ENCODE measurements at regions not wholly inside any gene's neighbourhood (a gene's known extent, or its start where the extent isn't known, plus 50 kb on each side); places are given as distances from the start of the nearest gene placed in this dataset.
A peak's percentile ranks its signal among the peaks of the same experiment; 100 is the strongest.

GRCh38 chr1:163439471-163439870, 117.7 kb downstream of the NUF2 start:
- no peaks in the 10 kb centered on the region for H3K4me1 ChIP-seq
- peaks cover 26% of the 10 kb centered on the region for H3K27me3 ChIP-seq (ENCODE audit: low read depth)
- no peak overlapping the region for H3K27ac ChIP-seq (replicated peaks)
- no peaks in the 10 kb centered on the region for H3K9me3 ChIP-seq (replicated peaks)
- no peak overlapping the region for H3K4me3 ChIP-seq
- intact Hi-C loops (cut with micrococcal nuclease) = no loop called here
- no peaks in the 10 kb centered on the region for H3K36me3 ChIP-seq
- no peak for DNase-seq
- TF ChIP-seq CTCF (IDR thresholded peaks at IDR 0.05; ENCODE audit: borderline replicate concordance) = no peak

- H3K36me3 ChIP-seq = no peaks in the 10 kb centered on the region
- intact Hi-C loops (cut with micrococcal nuclease) = no loop called here
Observed at GRCh38 chr1:163440090-163440489, 118.3 kb downstream of the NUF2 start.

GRCh38 chr1:163442231-163442879, 120.6 kb downstream of the NUF2 start:
- Histone ChIP-seq H3K4me3 (no peak overlapping the region), H3K9me3 (replicated peaks) (no peaks in the 10 kb centered on the region), H3K27ac (replicated peaks) (no peak overlapping the region), H3K4me1 (no peaks in the 10 kb centered on the region), H3K36me3 (no peaks in the 10 kb centered on the region), H3K27me3 (ENCODE audit: low read depth) (peaks cover 26% of the 10 kb centered on the region)
- intact Hi-C loops (cut with micrococcal nuclease) = no loop called here
- DNase-seq = no peak
- no peak for TF ChIP-seq CTCF (IDR thresholded peaks at IDR 0.05; ENCODE audit: borderline replicate concordance)

More at GRCh38 chr1:163440090-163440489, 118.3 kb downstream of the NUF2 start:
- peaks cover 26% of the 10 kb centered on the region for H3K27me3 ChIP-seq (ENCODE audit: low read depth)
- H3K27ac ChIP-seq (replicated peaks) = no peak overlapping the region
- no peak for TF ChIP-seq CTCF (IDR thresholded peaks at IDR 0.05; ENCODE audit: borderline replicate concordance)
- no peak overlapping the region for H3K4me3 ChIP-seq
- DNase-seq = peak; percentile 28
- H3K4me1 ChIP-seq = no peaks in the 10 kb centered on the region
- no peaks in the 10 kb centered on the region for H3K9me3 ChIP-seq (replicated peaks)

GRCh38 chr1:163442895-163443294, 121.1 kb downstream of the NUF2 start:
- Histone ChIP-seq H3K27me3 (ENCODE audit: low read depth) (peaks cover 23% of the 10 kb centered on the region), H3K36me3 (no peaks in the 10 kb centered on the region), H3K27ac (replicated peaks) (no peak overlapping the region), H3K9me3 (replicated peaks) (no peaks in the 10 kb centered on the region), H3K4me1 (no peaks in the 10 kb centered on the region), H3K4me3 (no peak overlapping the region)
- TF ChIP-seq CTCF (IDR thresholded peaks at IDR 0.05; ENCODE audit: borderline replicate concordance) = no peak
- intact Hi-C loops (cut with micrococcal nuclease) = no loop called here
- no peak for DNase-seq

- Histone ChIP-seq H3K36me3 (no peaks in the 10 kb centered on the region), H3K9me3 (replicated peaks) (no peaks in the 10 kb centered on the region), H3K4me1 (no peaks in the 10 kb centered on the region), H3K27ac (replicated peaks) (no peak overlapping the region), H3K4me3 (no peak overlapping the region), H3K27me3 (ENCODE audit: low read depth) (peaks cover 19% of the 10 kb centered on the region)
- intact Hi-C loops (cut with micrococcal nuclease) = no loop called here
- no peak for DNase-seq
- no peak for TF ChIP-seq CTCF (IDR thresholded peaks at IDR 0.05; ENCODE audit: borderline replicate concordance)
Observed at GRCh38 chr1:163443863-163444262, 122.1 kb downstream of the NUF2 start.
